Lower leg skin (tissue), 3 donors: ENCODE measurements at regions not wholly inside any gene's neighbourhood (a gene's known extent, or its start where the extent isn't known, plus 50 kb on each side); places are given as distances from the start of the nearest gene placed in this dataset.
"Not testable (repeated sequence)": the region's sequence is repeated elsewhere in the genome, so short reads cannot be mapped to it uniquely, and the experiment has no call there.

Experiments used
- CTCF ChIP-seq, 3 donors: fragments of 450-650 bp; IDR thresholded peaks; one replicate each; pipeline ENCODE4 v1.5.1; 2016; ENCODE audit warnings: antibody characterized with exemption in 3 of 3, mild to moderate bottlenecking in 3 of 3, moderate library complexity in 2 of 3
- POLR2A ChIP-seq, 2 donors: fragments of 450-650 bp; IDR thresholded peaks; one replicate each; pipeline ENCODE4 v1.6.1; 2016 to 2017; ENCODE audit warnings: antibody characterized with exemption in 2 of 2, mild to moderate bottlenecking in 1 of 2, moderate library complexity in 1 of 2

GRCh38 chr1:70747123-70747522, 300.5 kb downstream of the PTGER3 start:
- not testable (repeated sequence) for TF ChIP-seq CTCF, POLR2A (IDR thresholded peaks at IDR 0.05)
